H1 (cell line): ENCODE measurements at regions not wholly inside any gene's neighbourhood (a gene's known extent, or its start where the extent isn't known, plus 50 kb on each side); places are given as distances from the start of the nearest gene placed in this dataset.

Experiments used
- CTCF ChIA-PET: fragments of 300-600 bp; sonication (Branson Sonifier 250); formaldehyde crosslinking; loops from one replicate; lab custom pipeline; 2021; ENCODE audit not compliant: partially characterized antibody; lab: Charles Lee
- POLR2A ChIA-PET: fragments of 300-600 bp; sonication (Branson Sonifier 250); formaldehyde crosslinking; loops from one replicate; lab custom pipeline; 2021; ENCODE audit warnings: inconsistent platforms; ENCODE audit not compliant: partially characterized antibody; lab: Charles Lee
- DNase-seq, 2 experiments: peaks; one replicate each; pipeline versions ENCODE4 v3.0.0 to v3.0.0-alpha.2; 2010 to 2022; ENCODE audit warnings: low spot score in 2 of 2, low read depth in 1 of 2, mixed read lengths in 1 of 2
- FAIRE-seq: peaks from 2 replicates; lab custom pipeline; 2011; peaks lifted over from hg19 to GRCh38; lab: Jason Lieb, UNC
- H2AFZ ChIP-seq: 2 replicates; pipeline ENCODE4 v1.8.1; 2012; ENCODE audit warnings: low read length, inconsistent platforms
- H2AK5ac ChIP-seq: 2 replicates; pipeline ENCODE4 v1.6.1; 2013; ENCODE audit warnings: low read depth, low read length
- H2BK120ac ChIP-seq: replicated peaks from 2 replicates; pipeline ENCODE3; 2013; ENCODE audit warnings: low read depth, low read length, inconsistent platforms
- H2BK12ac ChIP-seq: 2 replicates; pipeline ENCODE4 v1.6.1; 2013; ENCODE audit warnings: low read depth, low read length
- H2BK15ac ChIP-seq: 2 replicates; pipeline ENCODE4 v1.6.1; 2013; ENCODE audit warnings: low read length
- H2BK20ac ChIP-seq: 2 replicates; pipeline ENCODE4 v1.6.1; 2013; ENCODE audit warnings: low read length
- H2BK5ac ChIP-seq: 2 replicates; pipeline ENCODE4 v1.6.1; 2013; ENCODE audit warnings: low read depth, low read length
- H3K14ac ChIP-seq: 2 replicates; pipeline ENCODE4 v1.6.1; 2013; ENCODE audit warnings: inconsistent platforms; ENCODE audit not compliant: insufficient read length
- H3K18ac ChIP-seq: 2 replicates; pipeline ENCODE4 v1.6.1; 2013; ENCODE audit warnings: low read length; ENCODE audit errors: extremely low read depth
- H3K23ac ChIP-seq: 2 replicates; pipeline ENCODE4 v1.6.1; 2013; ENCODE audit warnings: inconsistent platforms; ENCODE audit not compliant: insufficient read length
- H3K23me2 ChIP-seq: 2 replicates; pipeline ENCODE4 v1.6.1; 2013; ENCODE audit warnings: low read depth, low read length
- H3K27ac ChIP-seq: 2 replicates; pipeline ENCODE4 v1.6.1; 2011; ENCODE audit warnings: low read depth, low read length, inconsistent platforms
- H3K27me3 ChIP-seq, 4 experiments: replicated peaks in 1 of 4; 1 replicate in 1 of 4; 2 replicates in 3 of 4; pipeline versions ENCODE4 v1.6.1 to v1.8.1; 2011 to 2013; ENCODE audit warnings: low read length in 3 of 4, mild to moderate bottlenecking in 3 of 4, inconsistent platforms in 2 of 4, mixed read lengths in 2 of 4, moderate library complexity in 1 of 4; ENCODE audit not compliant: control insufficient read depth in 3 of 4, insufficient read depth in 3 of 4; ENCODE audit errors: extremely low read depth in 1 of 4
- H3K36me3 ChIP-seq, 4 experiments: 2 replicates each; pipeline versions ENCODE4 v1.6.1 to v1.8.1; 2011 to 2013; ENCODE audit warnings: mild to moderate bottlenecking in 4 of 4, low read length in 3 of 4, moderate library complexity in 2 of 4, control low read depth in 1 of 4, inconsistent platforms in 1 of 4; ENCODE audit not compliant: insufficient read depth in 4 of 4, control insufficient read depth in 2 of 4
- H3K4ac ChIP-seq: replicated peaks from 2 replicates; pipeline ENCODE3; 2013; ENCODE audit warnings: low read length, low read depth, mixed read lengths, inconsistent platforms; ENCODE audit not compliant: insufficient read length
- H3K4me1 ChIP-seq, 4 experiments: replicated peaks in 1 of 4; 1 replicate in 1 of 4; 2 replicates in 3 of 4; pipeline versions ENCODE4 v1.6.1 to v1.8.1; 2011 to 2013; ENCODE audit warnings: low read length in 3 of 4, inconsistent platforms in 2 of 4, mixed read lengths in 1 of 4; ENCODE audit not compliant: insufficient read depth in 4 of 4, control insufficient read depth in 3 of 4
- H3K4me2 ChIP-seq, 2 experiments: 2 replicates each; pipeline versions ENCODE4 v1.6.1 to v1.8.1; 2011 to 2013; ENCODE audit warnings: low read depth in 2 of 2, low read length in 2 of 2, control low read depth in 1 of 2, inconsistent platforms in 1 of 2, mild to moderate bottlenecking in 1 of 2; ENCODE audit not compliant: insufficient read depth in 1 of 2
- H3K4me3 ChIP-seq, 4 experiments: fragments of 200-600, 300-600 bp in 1 of 4; sonication (generic), shearing (Covaris generic), sonication (Bioruptor Twin) in 1 of 4; 2 replicates each; pipeline versions ENCODE4 v1.5.1 to v1.8.1; 2011 to 2016; ENCODE audit warnings: low read length in 4 of 4, low read depth in 3 of 4, control low read depth in 2 of 4, inconsistent platforms in 2 of 4, mild to moderate bottlenecking in 2 of 4, mixed read lengths in 1 of 4, moderate library complexity in 1 of 4; ENCODE audit not compliant: insufficient read depth in 2 of 4; ENCODE audit errors: extremely low read depth in 1 of 4
- H3K56ac ChIP-seq: replicated peaks from 2 replicates; pipeline ENCODE3; 2013; ENCODE audit warnings: low read depth, mild to moderate bottlenecking, mixed read lengths, low read length, inconsistent platforms; ENCODE audit not compliant: insufficient read length
- H3K79me1 ChIP-seq: 2 replicates; pipeline ENCODE4 v1.6.1; 2013; ENCODE audit warnings: low read depth, low read length, control low read depth
- H3K79me2 ChIP-seq, 2 experiments: 2 replicates each; pipeline versions ENCODE4 v1.6.1 to v1.8.1; 2012 to 2013; ENCODE audit warnings: low read length in 2 of 2, mild to moderate bottlenecking in 2 of 2, inconsistent platforms in 1 of 2; ENCODE audit not compliant: insufficient read depth in 2 of 2, control insufficient read depth in 1 of 2
- H3K9ac ChIP-seq, 4 experiments: replicated peaks in 1 of 4; 1 replicate in 1 of 4; 2 replicates in 3 of 4; pipeline versions ENCODE4 v1.6.1 to v1.8.1; 2011 to 2013; ENCODE audit warnings: low read depth in 3 of 4, low read length in 3 of 4, control low read depth in 2 of 4, mild to moderate bottlenecking in 2 of 4, moderate library complexity in 2 of 4, inconsistent platforms in 1 of 4; ENCODE audit errors: extremely low read depth in 1 of 4
- H3K9me3 ChIP-seq, 2 experiments: 2 replicates each; pipeline versions ENCODE4 v1.6.1 to v1.8.1; 2012 to 2013; ENCODE audit warnings: mild to moderate bottlenecking in 2 of 2, moderate library complexity in 2 of 2, control low read depth in 1 of 2, inconsistent platforms in 1 of 2, low read depth in 1 of 2, low read length in 1 of 2, mixed read lengths in 1 of 2; ENCODE audit not compliant: insufficient read depth in 2 of 2
- H4K20me1 ChIP-seq, 2 experiments: replicated peaks in 1 of 2; 2 replicates each; pipeline versions ENCODE3 to v1.8.1; 2011 to 2013; ENCODE audit warnings: inconsistent platforms in 2 of 2, low read length in 2 of 2, mild to moderate bottlenecking in 1 of 2; ENCODE audit not compliant: insufficient read depth in 2 of 2, control insufficient read depth in 1 of 2
- H4K5ac ChIP-seq: 2 replicates; pipeline ENCODE4 v1.6.1; 2013; ENCODE audit warnings: low read length, low read depth, mixed read lengths, inconsistent platforms; ENCODE audit not compliant: insufficient read length
- H4K8ac ChIP-seq: 2 replicates; pipeline ENCODE4 v1.8.0; 2013; ENCODE audit warnings: mild to moderate bottlenecking, moderate library complexity, low read length, inconsistent platforms; ENCODE audit not compliant: insufficient read depth; ENCODE audit errors: extremely low read depth
- H4K91ac ChIP-seq: replicated peaks from 2 replicates; pipeline ENCODE3; 2013; ENCODE audit warnings: low read length, mixed read lengths, inconsistent platforms; ENCODE audit not compliant: insufficient read length
- ASH2L ChIP-seq: fragments of 200-600, 300-600 bp; sonication (generic); IDR thresholded peaks from one replicate; pipeline ENCODE4 v1.7.1; 2017; ENCODE audit warnings: low read length
- ATF3 ChIP-seq: IDR thresholded peaks from 2 replicates; pipeline ENCODE4 v1.6.1; 2011; ENCODE audit warnings: low read depth, mild to moderate bottlenecking, low read length; ENCODE audit not compliant: insufficient read depth
- CEBPB ChIP-seq: IDR thresholded peaks from 2 replicates; pipeline ENCODE4 v1.6.1; 2012; ENCODE audit warnings: low read depth, low read length
- EGR1 ChIP-seq: IDR thresholded peaks from 2 replicates; pipeline ENCODE4 v1.6.1; 2011; ENCODE audit warnings: low read depth, low read length, borderline replicate concordance
- EP300 ChIP-seq, 2 experiments: IDR thresholded peaks; 1 replicate in 1 of 2; 2 replicates in 1 of 2; pipeline ENCODE4 v1.6.1; 2011 to 2012; ENCODE audit warnings: low read depth in 2 of 2, low read length in 2 of 2, mild to moderate bottlenecking in 2 of 2, borderline replicate concordance in 1 of 2, inconsistent platforms in 1 of 2, moderate library complexity in 1 of 2
- HDAC2 ChIP-seq, 2 experiments: fragments of 300-600 bp in 1 of 2; sonication (generic) in 1 of 2; IDR thresholded peaks; 2 replicates each; pipeline ENCODE4 v1.6.1; 2011 to 2012; ENCODE audit warnings: low read depth in 2 of 2, low read length in 2 of 2, mild to moderate bottlenecking in 2 of 2, moderate library complexity in 2 of 2, borderline replicate concordance in 1 of 2, inconsistent platforms in 1 of 2
- JUND ChIP-seq: IDR thresholded peaks from 2 replicates; pipeline ENCODE4 v1.6.1; 2011; ENCODE audit warnings: mild to moderate bottlenecking, improper control_type of control experiment, low read length
- POU5F1 ChIP-seq: IDR thresholded peaks from 2 replicates; pipeline ENCODE4 v1.6.1; 2011; ENCODE audit warnings: low read depth, mild to moderate bottlenecking, low read length, moderate library complexity
- RAD21 ChIP-seq, 2 experiments: IDR thresholded peaks in 1 of 2; conservative IDR thresholded peaks in 1 of 2; 2 replicates each; pipeline ENCODE4 v1.6.1; 2011; ENCODE audit warnings: low read depth in 2 of 2, low read length in 2 of 2, improper control_type of control experiment in 1 of 2, inconsistent platforms in 1 of 2, mild to moderate bottlenecking in 1 of 2, moderate library complexity in 1 of 2
- RFX5 ChIP-seq: IDR thresholded peaks from 2 replicates; pipeline ENCODE4 v1.6.1; 2011; ENCODE audit warnings: low read depth, low read length, improper control_type of control experiment, borderline replicate concordance
- SIX5 ChIP-seq: IDR thresholded peaks from 2 replicates; pipeline ENCODE4 v1.6.1; 2011; ENCODE audit warnings: mild to moderate bottlenecking, low read depth, low read length
- SUZ12 ChIP-seq: fragments of 200-600 bp; sonication (generic); IDR thresholded peaks from 2 replicates; pipeline ENCODE4 v1.6.1; 2012; ENCODE audit warnings: mild to moderate bottlenecking, inconsistent platforms, low read length, moderate library complexity, mixed read lengths
- TAF1 ChIP-seq: IDR thresholded peaks from 2 replicates; pipeline ENCODE4 v1.6.1; 2011; ENCODE audit warnings: mild to moderate bottlenecking, low read depth, low read length
- WGBS, 2 experiments: shearing (Covaris generic) in 1 of 2; methylation state at CpG; one replicate each; pipeline versions ENCODE4 v1.1.6 to v1.1.7; 2013 to 2015; ENCODE audit warnings: low lambda C conversion rate in 2 of 2, mixed read lengths in 2 of 2, inconsistent platforms in 1 of 2, low coverage in 1 of 2, missing lambda C conversion rate in 1 of 2; ENCODE audit not compliant: insufficient replicate concordance in 2 of 2, insufficient coverage in 1 of 2, insufficient read length in 1 of 2; ENCODE audit errors: extremely low coverage in 1 of 2, missing lambda C conversion rate in 1 of 2; 5-methylcytosine and 5-hydroxymethylcytosine counted together

GRCh38 chr12:14187966-14188365, 177.5 kb upstream of the ATF7IP start:
- no peak overlapping the region for H3K4me2 ChIP-seq
- no peak overlapping the region for H2BK5ac ChIP-seq
- H3K27me3 ChIP-seq: no peaks in the 10 kb centered on the region
- FAIRE-seq (no peak), DNase-seq (no peak)
- H3K18ac ChIP-seq: no peak overlapping the region
- no peak overlapping the region for H2BK15ac ChIP-seq
- H3K4ac ChIP-seq: no peak overlapping the region
- H3K79me2 ChIP-seq: no peaks in the 10 kb centered on the region
- H2BK12ac ChIP-seq: no peak overlapping the region
- no peak overlapping the region for H3K56ac ChIP-seq
- H4K5ac ChIP-seq: no peak overlapping the region
- H2AFZ ChIP-seq: no peak overlapping the region
- no peak overlapping the region for H3K4me3 ChIP-seq
- H3K9me3 ChIP-seq: no peaks in the 10 kb centered on the region
- no peak overlapping the region for H3K23ac ChIP-seq
- H3K36me3 ChIP-seq: no peaks in the 10 kb centered on the region
- no peak overlapping the region for H3K27ac ChIP-seq
- H2BK120ac ChIP-seq: no peak overlapping the region
- no peaks in the 10 kb centered on the region for H4K20me1 ChIP-seq
- TF ChIP-seq EP300 (IDR thresholded peaks at IDR 0.05; ENCODE audit: borderline replicate concordance in 1 of 2, low read depth in 2 of 2, low read length in 2 of 2) (no peak), RFX5 (no peak), ATF3 (no peak), EGR1 (no peak), RAD21 (IDR thresholded peaks at IDR 0.05 in 1 of 2, conservative IDR thresholded peaks at IDR 0.05 in 1 of 2; ENCODE audit: low read depth in 2 of 2, low read length in 2 of 2) (no peak), JUND (no peak), TAF1 (no peak), CEBPB (no peak), SIX5 (no peak), SUZ12 (no peak), POU5F1 (no peak), ASH2L (no peak), HDAC2 (IDR thresholded peaks at IDR 0.05; ENCODE audit: borderline replicate concordance in 1 of 2, low read depth in 2 of 2, low read length in 2 of 2) (no peak)
- CTCF ChIA-PET: interaction anchor here (1.2 to 1.4 kb wide), 2 partner anchors 266 to 327 kb away, joined by 3 read pairs; no protein-coding TSS in a partner anchor
- H4K91ac ChIP-seq: no peak overlapping the region
- WGBS, 2 experiments: 95% methylated on average over 9 of the region's 9 CpGs; no CpG with 5 or more reads in 1 of the 2 experiments
- no peaks in the 10 kb centered on the region; a peak in 1 of 7 replicates for H3K4me1 ChIP-seq
- H3K14ac ChIP-seq: no peak overlapping the region
- H3K23me2 ChIP-seq: no peaks in the 10 kb centered on the region
- no peaks in the 10 kb centered on the region for H3K79me1 ChIP-seq
- no peak overlapping the region for H2BK20ac ChIP-seq
- H4K8ac ChIP-seq: no peak overlapping the region
- no peak overlapping the region for H2AK5ac ChIP-seq
- H3K9ac ChIP-seq: no peak overlapping the region
- POLR2A ChIA-PET: no interaction called here
